Panc1 (cell line): ENCODE measurements at regions not wholly inside any gene's neighbourhood (a gene's known extent, or its start where the extent isn't known, plus 50 kb on each side); places are given as distances from the start of the nearest gene placed in this dataset.

Experiments used
- ATAC-seq: fragments of 200-7000 bp; cut with Tn5 transposase; 2 replicates; pipeline ENCODE4 v1.9.1; 2020; ENCODE audit warnings: mild to moderate bottlenecking, moderate library complexity
- BruUV-seq: library from RNA; stranded (reverse); fragments of 400-500 nt; replicated peaks from 2 replicates; lab custom pipeline; 2021; lab: Mats Ljungman, UMichigan
- CTCF ChIA-PET: fragments of 300-600 bp; sonication (Branson Sonifier 250); formaldehyde crosslinking; loops from one replicate; lab custom pipeline; 2022; ENCODE audit warnings: antibody characterized with exemption; lab: Charles Lee
- POLR2A ChIA-PET: fragments of 300-600 bp; sonication (Branson Sonifier 250); formaldehyde crosslinking; loops from one replicate; lab custom pipeline; 2022; ENCODE audit warnings: antibody characterized with exemption; lab: Charles Lee
- DNase-seq: peaks from one replicate; pipeline ENCODE4 v3.0.0-alpha.2; 2010; ENCODE audit warnings: low read depth, low spot score
- H3K27ac ChIP-seq: 2 replicates; pipeline ENCODE4 v1.5.1; 2011; ENCODE audit warnings: mild to moderate bottlenecking, low read length, inconsistent platforms
- H3K27me3 ChIP-seq: fragments of 200-500 bp; sonication (Bioruptor generic); 2 replicates; pipeline ENCODE4 v1.6.0; 2014; ENCODE audit warnings: low read length, inconsistent platforms; ENCODE audit not compliant: control insufficient read depth, insufficient read depth
- H3K36me3 ChIP-seq: fragments of 200-500 bp; sonication (Bioruptor generic); 2 replicates; pipeline ENCODE4 v1.5.1; 2014; ENCODE audit warnings: inconsistent platforms, mild to moderate bottlenecking, low read length, moderate library complexity; ENCODE audit not compliant: control insufficient read depth, insufficient read depth
- H3K4me1 ChIP-seq: 2 replicates; pipeline ENCODE4 v1.5.1; 2011; ENCODE audit warnings: inconsistent platforms, mild to moderate bottlenecking, low read length, moderate library complexity; ENCODE audit not compliant: control insufficient read depth, insufficient read depth
- H3K4me3 ChIP-seq, 2 experiments: 2 replicates each; pipeline ENCODE4 v1.5.1; 2011 to 2012; ENCODE audit warnings: low read depth in 2 of 2, low read length in 2 of 2, mild to moderate bottlenecking in 2 of 2, inconsistent platforms in 1 of 2, moderate library complexity in 1 of 2
- H3K9me3 ChIP-seq: fragments of 200-500 bp; sonication (Bioruptor generic); 2 replicates; pipeline ENCODE4 v1.5.1; 2014; ENCODE audit warnings: low read depth, mild to moderate bottlenecking, inconsistent platforms, low read length, moderate library complexity; ENCODE audit not compliant: control insufficient read depth, insufficient read depth
- CTCF ChIP-seq: fragments of 450-650 bp; IDR thresholded peaks from 2 replicates; pipeline ENCODE4 v1.5.1; 2017; ENCODE audit warnings: mild to moderate bottlenecking
- POLR2AphosphoS5 ChIP-seq: IDR thresholded peaks from 2 replicates; pipeline ENCODE4 v1.6.1; 2012; ENCODE audit warnings: mild to moderate bottlenecking, low read depth, low read length, moderate library complexity
- REST ChIP-seq, 2 experiments: IDR thresholded peaks; 2 replicates each; pipeline ENCODE4 v1.6.1; 2011 to 2012; ENCODE audit warnings: low read depth in 2 of 2, control low read depth in 1 of 2, low read length in 1 of 2, mild to moderate bottlenecking in 1 of 2, moderate library complexity in 1 of 2; ENCODE audit not compliant: insufficient read depth in 1 of 2
- SIN3A ChIP-seq: IDR thresholded peaks from 2 replicates; pipeline ENCODE4 v1.6.1; 2012; ENCODE audit warnings: low read depth, mild to moderate bottlenecking, low read length, moderate library complexity, borderline replicate concordance; ENCODE audit not compliant: insufficient read depth
- TCF7L2 ChIP-seq: IDR thresholded peaks from 2 replicates; pipeline ENCODE4 v1.6.1; 2011; ENCODE audit warnings: mild to moderate bottlenecking, low read depth, low read length, inconsistent platforms
- in situ Hi-C: cut with HindIII; loops from 2 replicates; pipeline ENCODE4 v1.10.0; 2016; ENCODE audit warnings: low sequenced_read_pairs, low pct_unique_long_range_greater_than_20kb
- intact Hi-C: fragments of 100-400 bp; cut with micrococcal nuclease; formaldehyde crosslinking; loops from one replicate; pipeline ENCODE4 v1.10.0; 2022; ENCODE audit not compliant: unreplicated experiment

- intact Hi-C loops, result no loop called here
- TF ChIP-seq SIN3A, result no peak
- ATAC-seq, result no peak
- Histone ChIP-seq H3K4me3 (no peak overlapping the region), H3K27me3 (no peaks in the 10 kb centered on the region), H3K9me3 (no peaks in the 10 kb centered on the region), H3K27ac (no peak overlapping the region), H3K36me3 (no peaks in the 10 kb centered on the region), H3K4me1 (no peaks in the 10 kb centered on the region)
- in situ Hi-C loops, result no loop called here
- BruUV-seq, result no TSS peak
- POLR2A ChIA-PET, result no interaction called here
- CTCF ChIA-PET, result no interaction called here
- no peak for DNase-seq
These were observed 69.9 kb upstream of the ARHGEF7 start for GRCh38 chr13:111045170-111045569.

GRCh38 chr13:111044087-111044830 is 70.9 kb upstream of the ARHGEF7 start:
- Histone ChIP-seq H3K9me3 (no peaks in the 10 kb centered on the region), H3K27ac (no peak overlapping the region), H3K27me3 (0 out of 2 replicates have a peak, but pooled peaks cover 2% of the 10 kb centered on the region), H3K4me1 (no peaks in the 10 kb centered on the region), H3K4me3 (no peak overlapping the region), H3K36me3 (no peaks in the 10 kb centered on the region)
- in situ Hi-C loops, result no loop called here
- ATAC-seq (no peak), DNase-seq (no peak)
- intact Hi-C loops, result no loop called here
- TF ChIP-seq TCF7L2, result no peak
- TF ChIP-seq REST (IDR thresholded peaks at IDR 0.05; ENCODE audit: insufficient read depth in 1 of 2, low read depth in 2 of 2, low read length in 1 of 2), result no peak
- no peak for TF ChIP-seq CTCF
- TF ChIP-seq POLR2AphosphoS5, result no peak
- no peak for TF ChIP-seq SIN3A
- POLR2A ChIA-PET, result no interaction called here
- no TSS peak for BruUV-seq
- CTCF ChIA-PET, result no interaction called here

GRCh38 chr13:111043575-111043982 is 71.5 kb upstream of the ARHGEF7 start:
- peaks cover 3% of the 10 kb centered on the region; the same call in 1 of the 2 replicates for H3K27me3 ChIP-seq
- no peaks in the 10 kb centered on the region for H3K9me3 ChIP-seq
- TF ChIP-seq POLR2AphosphoS5 (no peak), TCF7L2 (no peak), CTCF (no peak), SIN3A (no peak)
- DNase-seq (no peak), ATAC-seq (no peak)
- intact Hi-C loops, result no loop called here
- no peak overlapping the region for H3K4me3 ChIP-seq
- no peak overlapping the region for H3K27ac ChIP-seq
- in situ Hi-C loops, result no loop called here
- no peaks in the 10 kb centered on the region for H3K36me3 ChIP-seq
- CTCF ChIA-PET, result no interaction called here
- no TSS peak for BruUV-seq
- H3K4me1 ChIP-seq, result no peaks in the 10 kb centered on the region
- POLR2A ChIA-PET, result no interaction called here
